HG02623 (cell line): ENCODE measurements at regions not wholly inside any gene's neighbourhood (a gene's known extent, or its start where the extent isn't known, plus 50 kb on each side); places are given as distances from the start of the nearest gene placed in this dataset.

Experiments
- ATAC-seq: cut with Tn5 transposase; IDR thresholded peaks from one replicate; pipeline ENCODE4 v1.9.1; 2021; ENCODE audit warnings: moderate library complexity; ENCODE audit not compliant: unreplicated experiment

GRCh38 chr5:23253621-23254198, 253.7 kb upstream of the PRDM9 start:
- ATAC-seq: no peak

- ATAC-seq: no peak
These were observed 264.5 kb upstream of the PRDM9 start for GRCh38 chr5:23242891-23243290.

GRCh38 chr5:23235246-23235645, 272.2 kb upstream of the PRDM9 start:
- no peak for ATAC-seq

GRCh38 chr5:23234197-23234596, 273.2 kb upstream of the PRDM9 start:
- ATAC-seq: no peak

- no peak for ATAC-seq
These were observed 283.6 kb upstream of the PRDM9 start for GRCh38 chr5:23223846-23224245.

GRCh38 chr5:23221831-23222230, 285.6 kb upstream of the PRDM9 start:
- no peak for ATAC-seq

GRCh38 chr5:23217159-23217558, 290.2 kb upstream of the PRDM9 start:
- no peak for ATAC-seq

GRCh38 chr5:23216345-23216744, 291.1 kb upstream of the PRDM9 start:
- no peak for ATAC-seq

- ATAC-seq: peak; percentile 96
These were observed 298.4 kb upstream of the PRDM9 start for GRCh38 chr5:23208959-23209431.

- ATAC-seq: no peak
These were observed 303.3 kb upstream of the PRDM9 start for GRCh38 chr5:23204111-23204510.

GRCh38 chr5:23169660-23170416, 316.7 kb upstream of the CDH12 start:
- ATAC-seq: no peak

GRCh38 chr5:23164971-23165370, 311.8 kb upstream of the CDH12 start:
- ATAC-seq: no peak

- ATAC-seq: no peak
These were observed 305.0 kb upstream of the CDH12 start for GRCh38 chr5:23158179-23158578.

- no peak for ATAC-seq
These were observed 304.6 kb upstream of the CDH12 start for GRCh38 chr5:23157716-23158115.

- no peak for ATAC-seq
These were observed 304.0 kb upstream of the CDH12 start for GRCh38 chr5:23157169-23157568.

- ATAC-seq: no peak
These were observed 294.5 kb upstream of the CDH12 start for GRCh38 chr5:23147625-23148024.

- no peak for ATAC-seq
These were observed 293.0 kb upstream of the CDH12 start for GRCh38 chr5:23146183-23146582.

- ATAC-seq: peak; percentile 61
These were observed 286.4 kb upstream of the CDH12 start for GRCh38 chr5:23139338-23140171.

- no peak for ATAC-seq
These were observed 283.8 kb upstream of the CDH12 start for GRCh38 chr5:23136958-23137357.

GRCh38 chr5:23132231-23132630, 279.1 kb upstream of the CDH12 start:
- no peak for ATAC-seq

GRCh38 chr5:23112237-23112636, 259.1 kb upstream of the CDH12 start:
- ATAC-seq: no peak

GRCh38 chr5:23105021-23105420, 251.9 kb upstream of the CDH12 start:
- ATAC-seq: no peak
